ENCODE measurements at regions not wholly inside any gene's neighbourhood (a gene's known extent, or its start where the extent isn't known, plus 50 kb on each side); places are given as distances from the start of the nearest gene placed in this dataset.
A peak's percentile ranks its signal among the peaks of the same experiment; 100 is the strongest.

GRCh38 chr6:145267076-145267867 is 468.0 kb downstream of the EPM2A start (continued):
- TF ChIP-seq ZNF550 (CRISPR knock-in tag; IDR thresholded peaks at IDR 0.05; ENCODE audit: borderline replicate concordance), result no peak
- TF ChIP-seq CREB3 (CRISPR knock-in tag; IDR thresholded peaks at IDR 0.05), result 0 out of 2 replicates have a peak, but pooled peaks have one; percentile 60
- no peak; the same call in 1 of the 2 replicates for TF ChIP-seq TIGD3 (CRISPR knock-in tag; IDR thresholded peaks at IDR 0.05; ENCODE audit: borderline replicate concordance)
- TF ChIP-seq KLF6 (CRISPR knock-in tag; IDR thresholded peaks at IDR 0.05), result peak; percentile 83; the same call in 1 of the 2 replicates
- TF ChIP-seq SOX13 (IDR thresholded peaks at IDR 0.05), result peak; percentile 99
- TF ChIP-seq SOX13 (CRISPR knock-in tag; conservative IDR thresholded peaks at IDR 0.05 in 1 of 2, IDR thresholded peaks at IDR 0.05 in 1 of 2), result peak in 1 of 2 experiments; percentile 98; a peak in 2 of 4 replicates
- no peak for TF ChIP-seq SMARCE1 (IDR thresholded peaks at IDR 0.05; ENCODE audit: borderline replicate concordance)
- TF ChIP-seq ZFX (CRISPR knock-in tag; IDR thresholded peaks at IDR 0.05; ENCODE audit: low read depth), result peak; percentile 73
- TF ChIP-seq ZNF292 (CRISPR knock-in tag; IDR thresholded peaks at IDR 0.05; ENCODE audit: borderline replicate concordance, low read depth), result peak; percentile 99
- no peak for TF ChIP-seq KAT2B (IDR thresholded peaks at IDR 0.05; ENCODE audit: borderline replicate concordance, low read depth, low read length)
- TF ChIP-seq ZNF670 (CRISPR knock-in tag; IDR thresholded peaks at IDR 0.05; ENCODE audit: borderline replicate concordance), result peak; percentile 97
- no peak for TF ChIP-seq ZEB1 (IDR thresholded peaks at IDR 0.05; ENCODE audit: insufficient replicate concordance, low read depth)
- no peak for TF ChIP-seq FLYWCH1 (CRISPR knock-in tag; IDR thresholded peaks at IDR 0.05)
- TF ChIP-seq BCL6 (CRISPR knock-in tag; IDR thresholded peaks at IDR 0.05), result peak; percentile 99
- peak; percentile 46; the same call in 1 of the 2 replicates for TF ChIP-seq MXD4 (CRISPR knock-in tag; IDR thresholded peaks at IDR 0.05)
- TF ChIP-seq NCOR1 (IDR thresholded peaks at IDR 0.05; ENCODE audit: borderline replicate concordance, low read length), result peak; percentile 98
- no peak for TF ChIP-seq MATR3 (CRISPR knock-in tag; IDR thresholded peaks at IDR 0.05)
- no peak for TF ChIP-seq ZNF17 (CRISPR knock-in tag; IDR thresholded peaks at IDR 0.05)
- peak; percentile 93 for TF ChIP-seq MED8 (CRISPR knock-in tag; IDR thresholded peaks at IDR 0.05; ENCODE audit: insufficient replicate concordance)
- TF ChIP-seq ZNF335 (CRISPR knock-in tag; IDR thresholded peaks at IDR 0.05), result peak; percentile 86
- no peak for TF ChIP-seq NR0B2 (CRISPR knock-in tag; IDR thresholded peaks at IDR 0.05)
- TF ChIP-seq RARA (CRISPR knock-in tag; IDR thresholded peaks at IDR 0.05), result peak; percentile 97
- peak; percentile 87; the same call in 1 of the 2 replicates for TF ChIP-seq ZFP1 (CRISPR knock-in tag; IDR thresholded peaks at IDR 0.05)

All from HepG2 (cell line).